Hepatocyte (in vitro differentiated cells): ENCODE measurements at regions not wholly inside any gene's neighbourhood (a gene's known extent, or its start where the extent isn't known, plus 50 kb on each side); places are given as distances from the start of the nearest gene placed in this dataset.

ENCODE experiments used
- EZH2 ChIP-seq: fragments of 200-600 bp; sonication (generic); IDR thresholded peaks from 2 replicates; pipeline ENCODE4 v1.6.1; 2016; ENCODE audit warnings: antibody characterized with exemption, mild to moderate bottlenecking, borderline replicate concordance
- EZH2phosphoT487 ChIP-seq: fragments of 200-600 bp; sonication (generic); IDR thresholded peaks from one replicate; pipeline ENCODE4 v1.6.1; 2018; ENCODE audit warnings: antibody characterized with exemption, mild to moderate bottlenecking, low read depth, moderate library complexity; ENCODE audit not compliant: unreplicated experiment, severe bottlenecking
- TF ChIP-seq, protein P1 (sequence below): fragments of 200-600 bp; sonication (generic); IDR thresholded peaks from 2 replicates; pipeline ENCODE4 v1.5.1; 2016; ENCODE audit warnings: antibody characterized with exemption, mild to moderate bottlenecking; ENCODE audit not compliant: poor library complexity

DNA sequence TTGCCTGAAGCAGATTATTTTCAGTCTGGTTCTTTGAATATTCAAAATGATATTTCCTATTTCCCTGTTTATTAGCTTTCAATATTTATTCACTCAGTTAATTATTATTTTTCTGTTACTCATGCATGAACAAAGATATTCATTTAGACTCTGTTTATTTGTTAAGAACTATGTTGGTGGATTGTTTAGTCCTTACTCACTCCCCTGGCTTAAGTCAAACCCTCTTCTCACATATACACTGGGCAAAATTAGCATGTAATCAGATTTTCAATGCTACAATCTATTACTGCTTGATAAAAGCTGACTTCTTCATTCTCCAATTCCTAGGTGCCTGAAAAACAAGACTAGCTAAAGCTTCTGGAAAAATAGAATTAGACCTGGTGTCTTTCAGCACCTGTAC, 335.8 kb downstream of the FAT4 start:
- TF ChIP-seq, protein P1, sequence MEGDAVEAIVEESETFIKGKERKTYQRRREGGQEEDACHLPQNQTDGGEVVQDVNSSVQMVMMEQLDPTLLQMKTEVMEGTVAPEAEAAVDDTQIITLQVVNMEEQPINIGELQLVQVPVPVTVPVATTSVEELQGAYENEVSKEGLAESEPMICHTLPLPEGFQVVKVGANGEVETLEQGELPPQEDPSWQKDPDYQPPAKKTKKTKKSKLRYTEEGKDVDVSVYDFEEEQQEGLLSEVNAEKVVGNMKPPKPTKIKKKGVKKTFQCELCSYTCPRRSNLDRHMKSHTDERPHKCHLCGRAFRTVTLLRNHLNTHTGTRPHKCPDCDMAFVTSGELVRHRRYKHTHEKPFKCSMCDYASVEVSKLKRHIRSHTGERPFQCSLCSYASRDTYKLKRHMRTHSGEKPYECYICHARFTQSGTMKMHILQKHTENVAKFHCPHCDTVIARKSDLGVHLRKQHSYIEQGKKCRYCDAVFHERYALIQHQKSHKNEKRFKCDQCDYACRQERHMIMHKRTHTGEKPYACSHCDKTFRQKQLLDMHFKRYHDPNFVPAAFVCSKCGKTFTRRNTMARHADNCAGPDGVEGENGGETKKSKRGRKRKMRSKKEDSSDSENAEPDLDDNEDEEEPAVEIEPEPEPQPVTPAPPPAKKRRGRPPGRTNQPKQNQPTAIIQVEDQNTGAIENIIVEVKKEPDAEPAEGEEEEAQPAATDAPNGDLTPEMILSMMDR = no peak
- no peak for TF ChIP-seq EZH2
- TF ChIP-seq EZH2phosphoT487 = no peak
